HUDEP-2 (cell line): ENCODE measurements at regions not wholly inside any gene's neighbourhood (a gene's known extent, or its start where the extent isn't known, plus 50 kb on each side); places are given as distances from the start of the nearest gene placed in this dataset.
A peak's percentile ranks its signal among the peaks of the same experiment; 100 is the strongest.
"Not testable (repeated sequence)": the region's sequence is repeated elsewhere in the genome, so short reads cannot be mapped to it uniquely, and the experiment has no call there.

Experiments used
- DNase-seq, 76 experiments: peaks; one replicate each; lab custom pipeline; 2025; ENCODE audit not compliant: unreplicated experiment in 76 of 76; lab: John Stamatoyannopoulos, UW

DNA sequence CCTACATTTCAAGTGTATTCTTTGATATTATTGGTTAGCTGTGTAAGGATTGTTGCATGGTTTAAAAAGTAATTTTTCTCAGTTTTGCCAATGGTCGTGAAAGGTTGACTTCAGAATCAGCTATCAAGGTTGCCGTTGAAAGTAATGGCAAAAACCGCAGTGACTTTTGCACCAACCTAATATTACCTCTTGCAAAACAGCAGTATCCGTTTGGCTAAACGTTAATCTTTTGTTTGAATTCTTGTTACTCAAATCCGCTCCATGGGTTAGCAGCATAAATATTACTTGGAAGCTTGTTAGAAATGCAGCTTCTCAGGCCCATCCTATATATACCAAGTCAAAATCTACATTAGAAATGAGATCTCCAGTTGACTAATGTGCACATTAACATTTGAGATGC, 141.6 kb upstream of the PRSS12 start:
- DNase-seq = not testable (repeated sequence)

DNA sequence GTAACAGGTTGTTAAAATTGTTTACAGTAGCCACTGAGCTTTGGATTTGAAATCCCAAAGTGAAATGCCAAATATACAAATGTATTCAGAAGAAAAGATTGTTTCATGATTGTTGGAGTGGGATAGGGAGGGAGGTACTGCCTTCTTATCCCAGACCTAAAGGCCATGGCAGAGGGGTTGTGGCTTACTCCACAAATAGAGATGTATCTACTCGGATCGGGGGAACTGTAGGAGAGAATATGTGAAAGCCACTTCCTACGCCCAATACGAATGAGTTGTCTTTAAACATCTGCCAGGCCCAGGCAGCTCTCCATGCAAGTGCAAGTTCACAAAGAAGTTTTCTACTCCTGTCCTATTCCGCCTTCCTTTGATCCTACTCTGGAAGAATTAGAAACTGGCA, 150.2 kb upstream of the PRSS12 start:
- not testable (repeated sequence) for DNase-seq

DNA sequence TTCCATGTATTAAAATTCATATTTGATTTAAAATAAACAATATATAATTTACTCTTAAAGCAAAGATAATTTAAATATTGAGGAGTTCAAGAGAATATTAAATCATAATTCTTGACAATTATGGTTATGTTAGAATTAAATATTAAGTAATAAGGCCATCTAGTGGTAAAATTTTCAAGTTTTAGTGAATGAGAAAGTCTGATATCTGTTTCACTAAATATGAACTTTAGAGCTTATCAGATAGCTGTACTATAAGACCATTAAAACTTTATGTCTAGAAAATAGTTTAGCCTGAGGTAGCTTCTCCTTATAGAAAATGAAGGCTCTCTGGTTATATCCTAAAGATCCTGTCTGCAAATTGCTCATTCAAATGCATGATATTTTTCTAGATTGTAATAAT, 152.1 kb upstream of the PRSS12 start:
- not testable (repeated sequence) for DNase-seq

DNA sequence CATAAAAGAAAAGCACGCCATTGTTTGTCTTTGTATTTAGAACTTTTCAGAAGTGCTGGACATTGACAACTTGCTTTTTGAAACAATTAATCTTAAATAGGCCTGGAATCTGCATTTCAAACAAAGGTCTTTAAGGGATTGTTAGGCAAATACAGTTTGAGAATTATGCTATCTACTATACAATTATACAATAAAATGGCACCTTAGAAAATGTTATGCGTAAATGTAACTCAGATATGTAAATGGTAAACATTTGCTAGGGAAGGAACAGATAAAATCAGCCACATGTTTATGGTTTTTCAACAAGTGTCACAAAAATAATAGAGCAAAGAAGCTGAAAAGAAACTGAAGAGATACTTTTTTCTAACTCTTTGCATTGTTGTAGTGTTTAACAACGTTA, 152.7 kb upstream of the PRSS12 start:
- not testable (repeated sequence) for DNase-seq

DNA sequence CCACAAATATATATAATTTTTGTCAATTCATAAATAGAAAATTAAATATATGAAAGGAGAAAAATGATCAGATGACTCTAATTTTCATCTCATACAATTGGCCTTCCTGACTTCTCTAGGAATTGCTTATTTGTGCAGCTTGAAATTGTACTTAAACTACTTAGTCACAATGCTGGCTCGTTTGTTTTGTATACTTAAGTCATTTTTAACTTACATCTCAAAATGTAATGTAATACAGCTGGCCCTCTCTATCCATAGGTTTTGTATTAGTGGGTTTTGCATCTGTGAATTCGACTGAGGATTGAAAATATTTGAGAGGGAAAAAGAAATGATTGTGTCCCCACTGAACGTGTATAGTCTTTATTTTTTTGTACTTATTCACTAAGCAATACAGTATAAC, 160.1 kb upstream of the PRSS12 start:
- not testable (repeated sequence) for DNase-seq

DNA sequence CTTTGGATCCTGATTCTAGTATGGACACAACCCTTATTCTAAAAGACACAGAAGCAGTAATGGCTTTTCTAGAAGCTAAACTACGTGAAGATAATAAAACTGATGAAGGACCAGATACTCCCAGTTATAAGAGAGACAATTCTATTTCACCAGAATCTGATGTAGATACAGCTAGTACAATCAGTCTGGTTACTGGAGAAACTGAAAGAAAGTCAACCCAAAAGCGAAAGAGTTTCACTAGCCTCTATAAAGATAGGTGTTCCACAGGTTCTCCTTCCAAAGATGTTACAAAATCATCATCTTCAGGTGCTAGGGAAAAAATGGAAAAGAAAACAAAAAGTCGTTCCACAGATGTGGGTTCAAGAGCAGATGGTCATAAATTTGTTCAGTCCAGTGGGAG, 161.5 kb upstream of the PRSS12 start:
- DNase-seq = not testable (repeated sequence)

DNA sequence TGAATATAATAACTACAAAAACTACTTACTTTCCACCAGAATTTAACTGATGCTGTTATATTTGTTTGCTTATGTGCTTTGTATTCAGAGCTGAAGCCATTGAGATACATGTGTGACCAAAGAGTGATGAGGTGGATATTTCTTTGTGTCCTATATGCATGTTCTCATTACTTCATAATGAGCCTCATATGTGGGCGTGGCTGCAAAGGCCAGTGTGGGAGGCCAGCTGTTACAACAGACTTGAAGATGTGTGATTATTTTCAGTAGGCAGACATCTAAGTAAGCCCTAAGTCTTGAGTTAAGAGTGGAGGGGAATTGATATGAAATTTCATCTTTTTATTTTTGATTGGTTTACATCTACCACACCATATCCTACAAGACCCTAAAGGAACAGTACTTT, 163.3 kb upstream of the PRSS12 start:
- peak in 12 of 76 experiments; percentile 1 to 33 (median 3) for DNase-seq

DNA sequence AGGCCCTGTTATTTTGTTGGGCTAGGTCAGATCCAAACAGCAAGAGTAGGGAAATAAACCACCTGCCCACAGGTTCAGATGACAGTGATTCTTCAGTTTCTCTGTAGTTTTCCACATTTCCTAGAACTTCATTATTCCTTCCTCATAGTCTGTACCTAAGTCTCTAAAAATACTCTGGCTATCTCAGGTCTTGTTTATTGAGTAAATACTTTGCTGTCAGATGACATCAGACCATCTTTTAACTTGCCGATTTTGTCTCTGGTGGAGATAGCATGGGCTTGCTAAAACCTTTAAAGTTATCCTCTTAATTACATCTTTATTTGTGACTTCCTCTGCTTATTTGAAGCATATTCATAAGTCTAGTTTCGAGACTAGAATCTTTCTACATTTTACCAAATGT, 155.1 kb upstream of the METTL14 start:
- DNase-seq = not testable (repeated sequence)

DNA sequence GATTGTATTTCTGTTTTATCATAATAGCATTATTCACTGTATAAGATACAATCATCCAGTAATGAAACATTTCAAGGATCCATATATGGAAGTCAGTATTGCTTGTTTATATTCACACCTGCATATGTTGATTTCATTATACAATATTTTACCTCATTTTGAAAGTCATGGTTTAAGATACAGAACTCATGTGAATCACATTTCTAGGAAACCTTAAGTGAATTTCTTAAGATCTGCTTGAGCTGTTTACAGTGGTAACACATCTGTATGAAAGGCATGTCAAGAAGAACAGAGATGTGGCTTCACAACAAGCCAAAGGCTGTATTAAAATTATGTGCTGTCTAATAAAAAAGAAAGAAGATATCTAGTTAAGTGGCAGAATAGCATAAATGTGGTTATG, 153.2 kb upstream of the METTL14 start:
- DNase-seq = not testable (repeated sequence)

DNA sequence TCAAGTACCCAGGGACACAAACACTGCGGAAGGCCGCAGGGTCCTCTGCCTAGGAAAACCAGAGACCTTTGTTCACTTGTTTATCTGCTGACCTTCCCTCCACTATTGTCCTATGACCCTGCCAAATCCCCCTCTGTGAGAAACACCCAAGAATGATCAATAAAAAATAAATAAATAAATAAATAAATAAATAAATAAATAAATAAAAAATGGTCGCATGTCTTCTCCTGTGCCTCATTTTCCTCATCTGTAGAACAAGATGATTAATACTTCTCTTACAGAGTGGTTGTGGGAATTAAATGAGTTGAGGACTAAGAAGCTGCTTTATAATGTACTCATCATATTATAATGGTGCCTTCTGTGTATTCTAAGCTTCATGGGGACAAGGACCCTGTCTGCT, 149.4 kb upstream of the METTL14 start:
- not testable (repeated sequence) for DNase-seq

DNA sequence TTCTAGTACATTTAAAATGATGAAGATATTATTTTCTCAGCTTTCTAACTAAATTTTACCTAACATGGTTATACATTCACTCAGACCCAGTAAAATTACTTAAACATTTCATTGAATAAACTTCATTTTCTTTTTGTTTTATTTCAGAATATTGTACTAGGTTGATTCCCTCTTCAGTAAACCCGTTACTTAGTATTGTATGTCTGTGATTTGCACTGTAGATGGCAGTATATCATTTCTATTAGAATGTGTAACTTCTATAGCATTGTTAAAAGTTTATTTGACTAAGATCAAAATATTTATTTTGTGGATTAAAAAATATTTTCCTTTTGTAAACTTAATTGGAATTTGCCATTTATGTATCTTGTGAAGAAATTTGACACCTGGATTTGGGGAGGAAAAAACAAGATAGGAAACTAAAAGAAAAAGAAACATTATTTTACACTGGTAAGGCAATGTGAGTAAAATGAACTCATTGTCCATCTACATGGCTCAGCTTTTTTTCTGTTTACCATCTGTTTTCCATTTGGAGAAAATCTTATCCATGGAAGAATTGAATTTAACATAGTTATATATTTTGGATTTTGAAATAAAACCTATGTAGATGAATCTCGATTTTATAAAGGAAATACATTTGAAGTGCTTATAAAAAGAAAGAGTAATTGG, 145.6 kb upstream of the METTL14 start:
- DNase-seq = peak in 9 of 76 experiments; percentile 1 to 23 (median 10)

DNA sequence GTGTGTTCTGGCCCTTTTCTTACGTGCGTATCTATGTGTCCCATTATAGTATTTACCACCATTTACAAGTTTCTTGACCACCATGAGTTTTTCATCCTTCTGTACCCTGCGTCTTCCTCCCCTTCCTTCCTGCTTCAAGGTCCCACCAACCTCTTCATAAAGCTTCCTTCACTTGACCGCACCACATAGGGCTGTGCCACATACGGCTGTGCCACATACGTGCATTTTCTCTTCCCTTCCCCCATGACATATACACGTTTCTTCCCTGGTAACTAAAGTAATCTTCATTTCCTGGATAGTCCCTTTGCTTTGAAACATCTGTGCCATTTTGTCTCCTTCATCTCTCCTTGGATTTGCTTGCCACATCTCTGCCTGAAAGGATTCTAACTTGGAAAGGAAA, 128.6 kb upstream of the METTL14 start:
- not testable (repeated sequence) for DNase-seq

DNA sequence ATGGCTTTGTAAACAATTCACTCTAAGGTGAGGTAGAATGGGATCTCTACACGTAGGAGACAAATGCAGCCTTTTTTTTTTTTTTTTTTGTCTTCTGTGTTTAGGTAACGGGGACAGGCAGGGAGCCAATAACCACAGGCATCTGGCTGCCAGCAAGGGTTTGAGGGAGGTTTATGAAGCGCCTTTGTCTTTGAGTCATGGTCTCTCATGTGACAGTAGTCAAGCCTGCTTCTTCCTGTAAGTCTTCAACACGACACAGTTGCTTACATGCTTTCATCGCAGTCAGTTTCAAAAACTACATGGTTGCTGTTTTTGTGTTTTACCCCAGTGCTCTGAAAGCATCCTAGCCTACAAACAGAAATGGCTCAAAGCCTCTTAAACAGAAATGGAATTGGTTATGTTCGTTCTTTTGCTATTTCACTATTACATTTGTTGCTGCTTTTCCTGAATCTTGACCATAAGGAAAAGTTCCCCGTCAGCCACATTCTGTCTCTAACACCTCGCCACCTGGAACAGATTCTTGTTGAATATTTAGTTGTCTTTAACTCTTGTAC, 127.8 kb upstream of the METTL14 start:
- DNase-seq = peak in 66 of 76 experiments; percentile 2 to 78 (median 44)

DNA sequence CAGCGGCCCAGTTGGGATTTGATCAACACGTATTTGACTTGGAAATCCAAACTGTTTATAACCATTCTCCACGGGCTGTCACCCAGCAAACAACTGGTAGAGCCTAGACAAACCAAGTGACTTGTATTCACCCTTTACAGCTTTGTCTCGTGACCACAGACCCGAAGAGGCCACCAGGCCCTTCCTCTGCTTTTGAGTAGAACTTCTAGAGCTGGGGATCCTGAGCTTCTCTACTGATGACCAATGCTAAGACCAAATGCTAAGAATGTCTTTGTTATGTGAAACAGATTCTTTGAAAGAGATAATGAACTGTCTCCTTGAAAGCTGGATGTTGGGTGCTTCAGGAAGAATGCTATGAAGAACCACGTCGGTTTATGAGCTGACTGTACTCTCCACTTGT, 127.0 kb upstream of the METTL14 start:
- not testable (repeated sequence) for DNase-seq

DNA sequence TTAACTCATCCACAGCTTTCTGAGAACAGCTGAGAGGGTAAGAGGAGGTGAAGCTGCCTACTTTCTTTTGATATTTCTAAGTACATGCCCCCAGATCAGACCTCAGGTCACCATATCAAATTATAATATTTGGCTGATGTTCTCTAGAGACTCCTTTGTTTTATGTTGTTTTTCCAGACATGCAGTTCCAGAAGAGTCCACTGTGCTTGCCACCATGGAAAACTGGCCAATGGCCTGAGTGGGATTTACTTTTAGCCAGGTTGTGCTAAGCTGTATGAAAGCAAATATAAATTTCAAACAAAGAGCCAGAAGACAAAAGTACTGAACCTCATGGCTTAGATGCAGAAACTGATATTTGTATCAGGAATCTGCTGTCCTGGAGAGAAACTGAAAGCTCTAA, 123.6 kb upstream of the METTL14 start:
- DNase-seq = not testable (repeated sequence)

DNA sequence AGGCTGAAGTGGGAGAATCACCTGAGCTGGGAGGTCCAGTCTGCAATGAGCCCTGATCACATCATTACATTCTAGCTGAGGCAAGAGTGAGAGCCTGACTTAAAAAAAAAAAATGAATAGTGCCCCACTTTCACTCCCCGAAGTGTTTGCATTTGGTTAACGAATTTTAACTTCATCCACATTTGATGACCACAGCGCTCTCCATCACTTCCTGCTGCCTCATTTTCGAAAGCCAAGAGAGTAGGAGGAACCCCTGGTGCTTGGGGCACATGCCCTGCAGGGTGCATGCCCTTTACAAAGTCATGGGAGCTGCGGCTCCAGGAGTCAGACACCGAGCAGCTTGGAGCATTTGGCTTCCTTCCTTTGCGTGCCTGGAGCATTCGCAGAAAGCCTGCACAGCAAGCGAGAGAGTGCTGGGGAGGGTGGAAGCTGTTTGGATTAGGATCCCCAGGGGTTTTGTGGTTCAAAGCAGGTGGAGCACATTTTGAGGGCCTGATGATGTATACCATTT, 119.1 kb upstream of the METTL14 start:
- DNase-seq = not testable (repeated sequence)

DNA sequence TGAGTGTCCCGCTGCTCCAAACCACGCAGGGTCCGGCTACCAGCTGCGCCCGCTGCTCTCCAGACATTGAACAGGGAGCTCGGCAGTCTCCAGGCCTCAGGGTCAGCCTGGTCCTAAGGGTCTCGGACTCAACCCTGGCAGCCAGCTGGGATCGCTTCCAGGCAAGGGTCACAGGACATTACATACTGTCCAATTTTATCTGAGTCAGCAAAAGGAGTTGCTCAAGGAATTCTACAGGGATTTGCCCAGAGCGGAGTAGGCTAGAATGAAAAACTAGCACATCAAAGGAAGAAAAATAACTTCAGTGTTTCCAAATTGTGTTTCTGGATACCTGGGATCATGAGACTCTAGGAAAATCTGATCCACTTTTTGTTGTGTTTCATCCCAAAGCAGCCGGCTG, 112.2 kb upstream of the METTL14 start:
- not testable (repeated sequence) for DNase-seq

DNA sequence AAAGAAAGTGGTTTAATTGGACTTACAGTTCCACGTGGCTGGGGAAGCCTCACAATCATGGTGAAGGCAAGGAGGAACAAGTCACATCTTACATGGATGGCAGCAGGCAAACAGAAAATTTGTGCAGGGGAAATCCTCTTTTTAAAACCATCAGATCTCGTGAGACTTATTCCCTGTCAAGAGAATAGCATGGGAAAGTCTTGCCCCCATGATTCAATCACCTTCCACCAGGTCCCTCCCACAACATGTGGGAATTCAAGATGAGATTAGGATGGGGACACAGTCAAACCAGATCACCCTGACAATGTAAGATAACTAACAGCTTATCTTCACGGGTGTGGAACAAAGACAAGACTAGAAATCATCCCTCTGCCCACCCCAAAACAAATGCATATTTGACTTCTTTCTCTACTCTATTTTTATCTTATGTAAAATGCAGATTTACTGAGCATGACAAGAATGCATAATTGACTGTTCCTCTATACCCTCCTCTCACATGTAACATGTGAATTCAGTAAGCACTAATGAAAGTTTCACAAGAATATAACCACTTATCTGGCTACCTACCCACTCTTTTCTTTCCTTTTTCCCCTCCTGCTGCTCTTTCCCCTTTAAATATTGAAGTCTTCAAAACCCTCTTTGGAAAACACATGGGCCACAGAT, 110.8 kb upstream of the METTL14 start:
- DNase-seq = peak in 67 of 76 experiments; percentile 0 to 87 (median 56)

DNA sequence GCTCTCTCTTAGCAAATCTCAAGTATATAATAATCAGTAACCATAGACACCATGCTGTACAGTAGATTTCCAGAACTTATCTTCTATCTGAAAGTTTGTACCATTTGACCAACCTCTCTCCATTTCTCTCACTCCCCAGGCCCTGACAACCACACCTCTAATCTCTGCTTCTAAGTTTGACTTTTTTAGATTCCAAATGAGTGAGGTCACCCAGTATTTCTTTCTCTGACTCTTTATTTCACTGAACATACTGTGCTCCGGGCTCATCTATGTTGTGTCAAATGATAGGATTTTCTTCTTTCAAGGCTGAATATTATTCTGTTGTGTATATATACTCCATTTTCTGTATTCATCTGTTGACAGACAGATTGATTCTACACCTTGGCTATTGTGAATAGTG, 110.1 kb upstream of the METTL14 start:
- not testable (repeated sequence) for DNase-seq

DNA sequence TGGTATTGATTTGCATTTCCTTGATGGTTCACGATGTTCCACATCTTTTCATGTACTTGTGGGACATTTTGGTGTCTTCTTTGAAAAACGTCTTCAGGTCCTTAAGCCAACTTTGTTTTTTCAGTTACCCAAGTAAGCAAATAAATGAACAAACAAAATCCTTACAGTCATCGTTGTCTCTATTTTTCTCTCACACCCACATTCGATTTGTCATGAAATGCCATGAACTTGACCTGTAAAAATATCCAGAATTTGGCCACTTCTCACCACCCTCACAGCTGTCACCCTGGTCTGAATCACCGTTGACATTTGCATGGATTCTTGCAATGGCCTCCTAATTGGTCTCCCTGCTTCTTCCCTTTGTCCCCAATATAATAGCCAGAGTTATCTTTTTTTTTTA, 109.5 kb upstream of the METTL14 start:
- not testable (repeated sequence) for DNase-seq

DNA sequence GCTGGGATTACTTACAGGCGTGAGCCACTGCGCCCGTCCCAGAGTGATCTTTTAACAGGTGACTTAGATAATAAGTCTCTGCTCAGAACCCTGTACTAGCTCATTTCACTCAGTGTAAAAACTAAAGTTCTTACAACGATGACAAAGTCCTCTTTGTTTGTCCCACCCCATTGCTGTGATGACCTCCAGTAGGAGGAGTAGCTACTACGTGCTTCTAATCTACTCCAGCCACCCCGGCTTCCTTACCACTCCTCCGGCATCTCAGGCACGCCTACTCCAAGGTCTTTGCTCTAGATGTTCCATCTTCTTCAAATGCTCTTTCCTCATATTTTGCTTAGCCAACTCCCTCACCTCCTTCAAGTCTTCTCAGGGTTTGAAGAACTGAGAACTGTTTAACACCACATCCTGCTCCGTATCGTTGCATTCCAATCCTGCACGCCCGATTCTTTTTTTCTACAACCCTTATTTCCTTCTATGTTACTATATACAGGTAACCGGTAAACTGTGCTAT, 108.4 kb upstream of the METTL14 start:
- DNase-seq = peak in 8 of 76 experiments; percentile 1 to 26 (median 8)
